ENCODE measurements at regions not wholly inside any gene's neighbourhood (a gene's known extent, or its start where the extent isn't known, plus 50 kb on each side); places are given as distances from the start of the nearest gene placed in this dataset.

- no peak for DNase-seq (ENCODE audit: low read depth, low spot score)
Measured at GRCh38 chr13:106047859-106048258, 487.6 kb downstream of the EFNB2 start.

GRCh38 chr13:106042996-106043581, 492.4 kb downstream of the EFNB2 start:
- no peak for DNase-seq (ENCODE audit: low read depth, low spot score)

- DNase-seq (ENCODE audit: low read depth, low spot score): no peak
Measured at GRCh38 chr13:106041445-106041844, 494.0 kb downstream of the EFNB2 start.

- peak; percentile 75 for DNase-seq (ENCODE audit: low read depth, low spot score)
Measured at GRCh38 chr13:106038752-106039151, 496.7 kb downstream of the EFNB2 start.

GRCh38 chr13:106036870-106037269, 498.6 kb downstream of the EFNB2 start:
- no peak for DNase-seq (ENCODE audit: low read depth, low spot score)

- peak; percentile 56 for DNase-seq (ENCODE audit: low read depth, low spot score)
Measured at GRCh38 chr13:106034201-106034600, 501.3 kb downstream of the EFNB2 start.

GRCh38 chr13:106033659-106034058, 501.8 kb downstream of the EFNB2 start:
- peak; percentile 42 for DNase-seq (ENCODE audit: low read depth, low spot score)

GRCh38 chr13:106032441-106032840, 503.0 kb downstream of the EFNB2 start:
- no peak for DNase-seq (ENCODE audit: low read depth, low spot score)

GRCh38 chr13:106029676-106030290, 505.7 kb downstream of the EFNB2 start:
- DNase-seq (ENCODE audit: low read depth, low spot score): no peak

- DNase-seq (ENCODE audit: low read depth, low spot score): peak; percentile 57
Measured at GRCh38 chr13:106028911-106029310, 506.6 kb downstream of the EFNB2 start.

- no peak for DNase-seq (ENCODE audit: low read depth, low spot score)
Measured at GRCh38 chr13:106011600-106011999, 523.9 kb downstream of the EFNB2 start.

- DNase-seq (ENCODE audit: low read depth, low spot score): no peak
Measured at GRCh38 chr13:106010836-106011235, 524.6 kb downstream of the EFNB2 start.

GRCh38 chr13:106008540-106008939, 526.9 kb downstream of the EFNB2 start:
- no peak for DNase-seq (ENCODE audit: low read depth, low spot score)

GRCh38 chr13:106007156-106007555, 528.3 kb downstream of the EFNB2 start:
- DNase-seq (ENCODE audit: low read depth, low spot score): no peak

- DNase-seq (ENCODE audit: low read depth, low spot score): no peak
Measured at GRCh38 chr13:106003651-106004050, 531.8 kb downstream of the EFNB2 start.

- no peak for DNase-seq (ENCODE audit: low read depth, low spot score)
Measured at GRCh38 chr13:106001443-106001842, 534.0 kb downstream of the EFNB2 start.

GRCh38 chr13:105997581-105998550, 537.6 kb downstream of the EFNB2 start:
- no peak for DNase-seq (ENCODE audit: low read depth, low spot score)

GRCh38 chr13:105996391-105997025, 539.0 kb downstream of the EFNB2 start:
- DNase-seq (ENCODE audit: low read depth, low spot score): no peak

GRCh38 chr13:105994340-105994739, 541.1 kb downstream of the EFNB2 start:
- no peak for DNase-seq (ENCODE audit: low read depth, low spot score)

GRCh38 chr13:105991622-105992277, 543.7 kb downstream of the EFNB2 start:
- peak; percentile 79 for DNase-seq (ENCODE audit: low read depth, low spot score)

GRCh38 chr13:105991131-105991530, 544.3 kb downstream of the EFNB2 start:
- no peak for DNase-seq (ENCODE audit: low read depth, low spot score)
